ENCODE measurements at regions not wholly inside any gene's neighbourhood (a gene's known extent, or its start where the extent isn't known, plus 50 kb on each side); places are given as distances from the start of the nearest gene placed in this dataset.

DNA sequence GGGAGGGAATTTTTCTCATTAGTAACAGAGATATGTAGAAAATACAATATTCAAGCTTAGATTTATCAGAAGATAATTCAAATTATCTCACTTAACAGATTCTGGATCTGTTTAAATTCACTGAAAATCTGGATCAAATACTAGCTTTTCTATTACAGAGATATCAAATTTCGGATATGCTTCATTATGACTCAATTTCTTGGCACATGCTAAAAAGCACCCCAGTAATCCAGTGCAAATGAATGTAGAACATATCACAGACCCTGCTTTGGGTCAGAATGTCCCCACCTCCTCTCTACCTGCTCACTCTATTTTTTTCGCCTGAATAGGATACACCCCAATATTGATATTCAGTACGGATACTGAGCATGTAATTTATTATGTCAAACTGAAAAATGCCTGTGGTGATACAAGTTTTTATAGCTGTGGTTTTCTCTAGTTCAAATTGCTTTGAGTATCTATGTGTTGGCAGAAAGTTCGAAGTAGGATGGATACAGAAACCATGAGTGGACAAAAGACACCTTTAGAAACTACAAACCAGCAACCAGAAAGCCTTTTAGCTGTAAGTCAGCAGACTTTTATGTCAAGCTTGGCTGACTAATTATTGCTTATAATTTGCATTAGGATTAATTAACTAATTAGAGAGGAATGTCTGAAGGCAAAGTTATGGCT is 290.0 kb downstream of the TFAP2B start:
- no peaks in the 10 kb centered on the region for H3K4me1 ChIP-seq (ENCODE audit: insufficient read depth)
- no peaks in the 10 kb centered on the region for H3K79me2 ChIP-seq (replicated peaks; ENCODE audit: insufficient read depth)
- no peak overlapping the region for H3K4me2 ChIP-seq
- no peaks in the 10 kb centered on the region for H3K36me3 Mint-ChIP-seq (ENCODE audit: low read depth)
- H2AFZ ChIP-seq, result no peak overlapping the region
- H3F3A ChIP-seq (replicated peaks; ENCODE audit: low read depth), result no peaks in the 10 kb centered on the region
- TF ChIP-seq EZH2 (IDR thresholded peaks at IDR 0.05; ENCODE audit: low read depth, unreplicated experiment) (no peak), ZNF114 (CRISPR knock-in tag; IDR thresholded peaks at IDR 0.05) (no peak), JUNB (IDR thresholded peaks at IDR 0.05; ENCODE audit: unreplicated experiment) (no peak)
- TF ChIP-seq, protein P1, sequence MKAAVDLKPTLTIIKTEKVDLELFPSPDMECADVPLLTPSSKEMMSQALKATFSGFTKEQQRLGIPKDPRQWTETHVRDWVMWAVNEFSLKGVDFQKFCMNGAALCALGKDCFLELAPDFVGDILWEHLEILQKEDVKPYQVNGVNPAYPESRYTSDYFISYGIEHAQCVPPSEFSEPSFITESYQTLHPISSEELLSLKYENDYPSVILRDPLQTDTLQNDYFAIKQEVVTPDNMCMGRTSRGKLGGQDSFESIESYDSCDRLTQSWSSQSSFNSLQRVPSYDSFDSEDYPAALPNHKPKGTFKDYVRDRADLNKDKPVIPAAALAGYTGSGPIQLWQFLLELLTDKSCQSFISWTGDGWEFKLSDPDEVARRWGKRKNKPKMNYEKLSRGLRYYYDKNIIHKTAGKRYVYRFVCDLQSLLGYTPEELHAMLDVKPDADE (IDR thresholded peaks at IDR 0.05), result no peak
- TF ChIP-seq, protein P2, sequence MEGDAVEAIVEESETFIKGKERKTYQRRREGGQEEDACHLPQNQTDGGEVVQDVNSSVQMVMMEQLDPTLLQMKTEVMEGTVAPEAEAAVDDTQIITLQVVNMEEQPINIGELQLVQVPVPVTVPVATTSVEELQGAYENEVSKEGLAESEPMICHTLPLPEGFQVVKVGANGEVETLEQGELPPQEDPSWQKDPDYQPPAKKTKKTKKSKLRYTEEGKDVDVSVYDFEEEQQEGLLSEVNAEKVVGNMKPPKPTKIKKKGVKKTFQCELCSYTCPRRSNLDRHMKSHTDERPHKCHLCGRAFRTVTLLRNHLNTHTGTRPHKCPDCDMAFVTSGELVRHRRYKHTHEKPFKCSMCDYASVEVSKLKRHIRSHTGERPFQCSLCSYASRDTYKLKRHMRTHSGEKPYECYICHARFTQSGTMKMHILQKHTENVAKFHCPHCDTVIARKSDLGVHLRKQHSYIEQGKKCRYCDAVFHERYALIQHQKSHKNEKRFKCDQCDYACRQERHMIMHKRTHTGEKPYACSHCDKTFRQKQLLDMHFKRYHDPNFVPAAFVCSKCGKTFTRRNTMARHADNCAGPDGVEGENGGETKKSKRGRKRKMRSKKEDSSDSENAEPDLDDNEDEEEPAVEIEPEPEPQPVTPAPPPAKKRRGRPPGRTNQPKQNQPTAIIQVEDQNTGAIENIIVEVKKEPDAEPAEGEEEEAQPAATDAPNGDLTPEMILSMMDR (conservative IDR thresholded peaks at IDR 0.05; ENCODE audit: low read depth in 2 of 2), result no peak
- H3K27ac Mint-ChIP-seq, result no peak overlapping the region
- no peak overlapping the region for H3K27ac ChIP-seq (ENCODE audit: low read depth)
- no peaks in the 10 kb centered on the region for H3K9me3 Mint-ChIP-seq
- DNase-seq (ENCODE audit: low spot score) (no peak), ATAC-seq (no peak)
- H3K4me3 ChIP-seq, result no peak overlapping the region
- no peaks in the 10 kb centered on the region for H3K36me3 ChIP-seq (ENCODE audit: insufficient read depth)
- H3K4me1 Mint-ChIP-seq, result no peaks in the 10 kb centered on the region
- peaks cover 5% of the 10 kb centered on the region; the same call in 1 of the 2 replicates for H3K9me2 ChIP-seq (ENCODE audit: insufficient read depth)
- no peaks in the 10 kb centered on the region for H3K27me3 ChIP-seq (ENCODE audit: insufficient read depth)
- no peaks in the 10 kb centered on the region for H4K20me1 ChIP-seq (replicated peaks; ENCODE audit: insufficient read depth)
- H3K27me3 Mint-ChIP-seq (ENCODE audit: insufficient read depth, low read depth, poor library complexity), result peaks cover 1% of the 10 kb centered on the region
- no peak overlapping the region for H3K4me3 Mint-ChIP-seq

DNA sequence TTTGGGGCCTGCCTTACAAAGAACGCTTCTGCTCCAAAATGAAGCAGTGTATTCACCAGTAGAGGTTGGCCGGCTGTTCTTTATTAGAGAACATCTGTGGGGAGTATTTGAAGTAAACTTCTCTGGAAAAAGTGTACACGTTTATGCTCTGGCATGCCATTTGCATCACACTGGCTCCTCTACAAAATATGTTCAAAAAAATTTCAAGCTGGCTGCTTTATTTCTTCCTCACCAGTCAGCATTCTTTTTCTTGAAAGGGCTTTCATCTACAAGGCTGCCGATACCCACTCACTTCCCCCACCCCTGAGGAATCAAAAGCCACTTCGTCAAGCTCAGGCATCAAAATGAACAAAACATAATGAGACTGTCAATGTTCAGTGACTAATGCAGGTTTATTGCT is 294.1 kb downstream of the TFAP2B start:
- Histone ChIP-seq H3K27ac (ENCODE audit: low read depth) (no peak overlapping the region), H3K4me1 (ENCODE audit: insufficient read depth) (no peaks in the 10 kb centered on the region), H3K4me2 (no peak overlapping the region), H3F3A (replicated peaks; ENCODE audit: low read depth) (no peaks in the 10 kb centered on the region), H3K79me2 (replicated peaks; ENCODE audit: insufficient read depth) (no peaks in the 10 kb centered on the region), H2AFZ (no peak overlapping the region), H4K20me1 (replicated peaks; ENCODE audit: insufficient read depth) (no peaks in the 10 kb centered on the region), H3K27me3 (ENCODE audit: insufficient read depth) (no peaks in the 10 kb centered on the region), H3K4me3 (no peak overlapping the region), H3K9me2 (ENCODE audit: insufficient read depth) (peaks cover 3% of the 10 kb centered on the region; the same call in 1 of the 2 replicates), H3K36me3 (ENCODE audit: insufficient read depth) (no peaks in the 10 kb centered on the region)
- TF ChIP-seq NANOG (IDR thresholded peaks at IDR 0.05; ENCODE audit: borderline replicate concordance) (no peak), JUNB (IDR thresholded peaks at IDR 0.05; ENCODE audit: unreplicated experiment) (no peak)
- H3K9me3 Mint-ChIP-seq, result no peaks in the 10 kb centered on the region
- H3K4me1 Mint-ChIP-seq, result peaks cover 8% of the 10 kb centered on the region
- H3K36me3 Mint-ChIP-seq (ENCODE audit: low read depth), result no peaks in the 10 kb centered on the region
- no peak overlapping the region for H3K4me3 Mint-ChIP-seq
- no peaks in the 10 kb centered on the region for H3K27me3 Mint-ChIP-seq (ENCODE audit: insufficient read depth, low read depth, poor library complexity)
- no peak overlapping the region for H3K27ac Mint-ChIP-seq
- ATAC-seq (no peak), DNase-seq (ENCODE audit: low spot score) (no peak)

DNA sequence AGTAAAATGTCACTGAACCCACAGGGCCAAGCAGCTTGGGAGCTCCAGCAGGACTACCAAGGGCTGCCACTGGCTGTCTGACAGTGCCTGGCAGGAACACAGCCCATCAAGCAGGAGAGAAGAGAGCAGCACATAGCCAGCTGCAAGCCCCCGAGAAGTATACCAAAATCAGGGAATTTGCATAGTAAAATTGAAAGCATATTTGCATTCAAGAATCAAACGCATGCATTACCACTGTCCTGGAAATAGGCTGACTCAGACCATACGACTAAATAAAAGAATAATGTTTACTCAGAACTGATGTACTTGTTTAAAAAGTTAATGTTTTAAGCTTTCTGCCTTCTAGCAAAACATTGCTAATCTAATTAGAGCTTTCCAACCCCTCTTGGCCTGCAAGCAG is 298.1 kb downstream of the TFAP2B start:
- Mint-ChIP-seq H3K4me3 (no peak overlapping the region), H3K9me3 (peaks cover 15% of the 10 kb centered on the region), H3K27ac (0 out of 2 replicates have a peak overlapping the region, but pooled peaks have one; percentile 9), H3K36me3 (ENCODE audit: low read depth) (peaks cover 3% of the 10 kb centered on the region; the same call in 2 of the 3 replicates), H3K27me3 (ENCODE audit: insufficient read depth, low read depth, poor library complexity) (no peaks in the 10 kb centered on the region), H3K4me1 (peaks cover 11% of the 10 kb centered on the region)
- Histone ChIP-seq H3K9me2 (ENCODE audit: insufficient read depth) (0 out of 2 replicates have a peak, but pooled peaks cover 12% of the 10 kb centered on the region), H3K27ac (ENCODE audit: low read depth) (no peak overlapping the region), H3F3A (replicated peaks; ENCODE audit: low read depth) (no peaks in the 10 kb centered on the region), H3K4me2 (no peak overlapping the region), H3K4me1 (ENCODE audit: insufficient read depth) (no peaks in the 10 kb centered on the region), H3K36me3 (ENCODE audit: insufficient read depth) (no peaks in the 10 kb centered on the region), H3K27me3 (ENCODE audit: insufficient read depth) (no peaks in the 10 kb centered on the region), H4K20me1 (replicated peaks; ENCODE audit: insufficient read depth) (no peaks in the 10 kb centered on the region), H3K4me3 (no peak overlapping the region), H2AFZ (0 out of 2 replicates have a peak overlapping the region, but pooled peaks have one; percentile 43), H3K79me2 (replicated peaks; ENCODE audit: insufficient read depth) (no peaks in the 10 kb centered on the region)
- no peak for ATAC-seq
- DNase-seq (ENCODE audit: low spot score), result no peak
- TF ChIP-seq ZNF114 (CRISPR knock-in tag; IDR thresholded peaks at IDR 0.05), result no peak
- TF ChIP-seq, protein P2 (conservative IDR thresholded peaks at IDR 0.05; ENCODE audit: low read depth in 2 of 2), result no peak
- no peak for TF ChIP-seq CREB1 (CRISPR knock-in tag; IDR thresholded peaks at IDR 0.05; ENCODE audit: low read depth)
